SK-N-SH (cell line): ENCODE measurements at regions not wholly inside any gene's neighbourhood (a gene's known extent, or its start where the extent isn't known, plus 50 kb on each side); places are given as distances from the start of the nearest gene placed in this dataset.
"Not testable (repeated sequence)": the region's sequence is repeated elsewhere in the genome, so short reads cannot be mapped to it uniquely, and the experiment has no call there.

Experiments
- CTCF ChIA-PET: fragments of 300-600, 350-600 bp; formaldehyde crosslinking; extraction: SDS; loops from one replicate; lab custom pipeline; 2021; lab: Yijun Ruan, JAX
- POLR2A ChIA-PET: fragments of 350-600 bp; sonication (Branson Sonifier 250); formaldehyde crosslinking; extraction: SDS; loops from one replicate; lab custom pipeline; 2020; ENCODE audit warnings: antibody characterized with exemption, inconsistent platforms; lab: Yijun Ruan, JAX
- DNase-seq: peaks from one replicate; pipeline ENCODE4 v3.0.0; 2012
- H2AFZ ChIP-seq: fragments of 200-600 bp; sonication (generic); 2 replicates; pipeline ENCODE4 v1.8.1; 2016; ENCODE audit warnings: antibody characterized with exemption, mild to moderate bottlenecking, low read depth
- H3F3A ChIP-seq: fragments of 200-600 bp; sonication (generic); replicated peaks from 2 replicates; pipeline ENCODE3; 2016; ENCODE audit warnings: antibody characterized with exemption, mild to moderate bottlenecking; ENCODE audit not compliant: insufficient read depth
- H3K27ac ChIP-seq, 2 experiments: fragments of 200-500 bp in 1 of 2; fragments of 200-600 bp in 1 of 2; sonication (Bioruptor generic) in 1 of 2; sonication (generic), shearing (Covaris generic) in 1 of 2; 2 replicates each; pipeline versions ENCODE4 v1.5.1 to v1.6.1; 2014 to 2016; ENCODE audit warnings: low read depth in 2 of 2, inconsistent platforms in 1 of 2, low read length in 1 of 2, mild to moderate bottlenecking in 1 of 2, mixed read lengths in 1 of 2
- H3K27me3 ChIP-seq: fragments of 200-600 bp; sonication (generic), shearing (Covaris generic); 2 replicates; pipeline ENCODE4 v1.6.1; 2016; ENCODE audit warnings: mixed run types; ENCODE audit not compliant: insufficient read depth
- H3K36me3 ChIP-seq, 2 experiments: fragments of 200-500 bp in 1 of 2; fragments of 200-600 bp in 1 of 2; sonication (Bioruptor generic) in 1 of 2; sonication (generic) in 1 of 2; replicated peaks in 1 of 2; 2 replicates each; pipeline versions ENCODE3 to v1.5.1; 2014 to 2016; ENCODE audit warnings: low read length in 1 of 2, mild to moderate bottlenecking in 1 of 2; ENCODE audit not compliant: insufficient read depth in 2 of 2, control insufficient read depth in 1 of 2
- H3K4me1 ChIP-seq, 2 experiments: fragments of 200-500 bp in 1 of 2; fragments of 200-600 bp in 1 of 2; sonication (Bioruptor generic) in 1 of 2; sonication (generic), shearing (Covaris generic) in 1 of 2; 2 replicates each; pipeline versions ENCODE4 v1.5.1 to v1.6.1; 2014 to 2016; ENCODE audit warnings: low read depth in 1 of 2, low read length in 1 of 2, mixed run types in 1 of 2; ENCODE audit not compliant: insufficient read depth in 2 of 2, control insufficient read depth in 1 of 2
- H3K4me2 ChIP-seq: fragments of 200-600 bp; sonication (generic), shearing (Covaris generic); 2 replicates; pipeline ENCODE4 v1.6.1; 2017; ENCODE audit warnings: mixed run types
- H3K4me3 ChIP-seq, 2 experiments: fragments of 200-500 bp in 1 of 2; fragments of 200-600 bp in 1 of 2; sonication (Bioruptor generic) in 1 of 2; sonication (generic), shearing (Covaris generic) in 1 of 2; 2 replicates each; pipeline versions ENCODE4 v1.5.1 to v1.8.1; 2014 to 2016; ENCODE audit warnings: low read depth in 2 of 2, inconsistent platforms in 1 of 2, low read length in 1 of 2, mild to moderate bottlenecking in 1 of 2, mixed read lengths in 1 of 2, moderate library complexity in 1 of 2
- H3K79me2 ChIP-seq: fragments of 200-600 bp; sonication (generic); 2 replicates; pipeline ENCODE4 v1.8.1; 2017; ENCODE audit warnings: mild to moderate bottlenecking; ENCODE audit not compliant: insufficient read depth
- H3K9ac ChIP-seq: fragments of 200-600 bp; sonication (generic); 2 replicates; pipeline ENCODE4 v1.6.1; 2017; ENCODE audit warnings: mixed run types
- H3K9me2 ChIP-seq: fragments of 200-600 bp; sonication (generic); 2 replicates; pipeline ENCODE4 v1.6.1; 2017; ENCODE audit warnings: mixed run types
- H3K9me3 ChIP-seq: fragments of 200-600 bp; sonication (generic); 2 replicates; pipeline ENCODE4 v1.6.1; 2017; ENCODE audit warnings: mixed run types, mild to moderate bottlenecking, moderate library complexity
- H4K20me1 ChIP-seq: fragments of 200-600 bp; sonication (generic); 2 replicates; pipeline ENCODE4 v1.6.1; 2017; ENCODE audit warnings: mild to moderate bottlenecking, mixed run types; ENCODE audit not compliant: insufficient read depth
- CHD2 ChIP-seq: fragments of 150-350 bp; IDR thresholded peaks from 2 replicates; pipeline ENCODE4 v1.6.1; 2018; ENCODE audit warnings: low read length; ENCODE audit not compliant: partially characterized antibody
- EZH2phosphoT487 ChIP-seq: fragments of 200-600 bp; sonication (generic); IDR thresholded peaks from 2 replicates; pipeline ENCODE4 v1.6.1; 2017; ENCODE audit warnings: low read depth, mixed run types, mild to moderate bottlenecking, antibody characterized with exemption, moderate library complexity, borderline replicate concordance
- FOSL2 ChIP-seq: IDR thresholded peaks from 2 replicates; pipeline ENCODE4 v1.4.0; 2012; ENCODE audit warnings: low read depth, mild to moderate bottlenecking, moderate library complexity, borderline replicate concordance
- FOXJ3 ChIP-seq: sonication (generic); formaldehyde crosslinking; IDR thresholded peaks from 2 replicates; pipeline ENCODE4 v1.5.1; 2020; ENCODE audit warnings: mild to moderate bottlenecking, missing genetic modification reagents
- MAX ChIP-seq: IDR thresholded peaks from 2 replicates; pipeline ENCODE4 v1.4.0; 2012; ENCODE audit warnings: low read depth
- MEF2A ChIP-seq: IDR thresholded peaks from 2 replicates; pipeline ENCODE4 v1.4.0; 2012; ENCODE audit warnings: low read depth, borderline replicate concordance
- MXI1 ChIP-seq: IDR thresholded peaks from 2 replicates; pipeline ENCODE4 v1.6.1; 2012; ENCODE audit warnings: mild to moderate bottlenecking, low read depth, low read length, improper control_type of control experiment
- NFIC ChIP-seq: IDR thresholded peaks from 2 replicates; pipeline ENCODE4 v1.4.0; 2012; ENCODE audit warnings: borderline replicate concordance
- PBX3 ChIP-seq: IDR thresholded peaks from 2 replicates; pipeline ENCODE4; 2012
- RAD21 ChIP-seq: IDR thresholded peaks from 2 replicates; pipeline ENCODE4 v1.6.1; 2012; ENCODE audit warnings: mild to moderate bottlenecking, low read length
- RFX5 ChIP-seq: IDR thresholded peaks from 2 replicates; pipeline ENCODE4 v1.6.1; 2012; ENCODE audit warnings: mild to moderate bottlenecking, improper control_type of control experiment, low read length
- RXRA ChIP-seq: IDR thresholded peaks from 2 replicates; pipeline ENCODE4 v1.4.0; 2012; ENCODE audit warnings: low read depth, mild to moderate bottlenecking, borderline replicate concordance
- SIN3A ChIP-seq: IDR thresholded peaks from 2 replicates; pipeline ENCODE4 v1.6.1; 2012; ENCODE audit warnings: low read depth, mild to moderate bottlenecking, low read length, moderate library complexity, borderline replicate concordance
- SMC3 ChIP-seq: IDR thresholded peaks from 2 replicates; pipeline ENCODE4 v1.6.1; 2012; ENCODE audit warnings: low read depth, low read length, improper control_type of control experiment
- TAF1 ChIP-seq: IDR thresholded peaks from 2 replicates; pipeline ENCODE4 v1.6.1; 2012; ENCODE audit warnings: low read depth, mild to moderate bottlenecking, low read length, moderate library complexity, borderline replicate concordance
- USF1 ChIP-seq: IDR thresholded peaks from 2 replicates; pipeline ENCODE4 v1.4.0; 2012; ENCODE audit warnings: low read depth, borderline replicate concordance
- YY1 ChIP-seq: IDR thresholded peaks from 2 replicates; pipeline ENCODE4 v1.4.0; 2012; ENCODE audit warnings: low read depth, mild to moderate bottlenecking
- WGBS: methylation state at CpG from one replicate; pipeline ENCODE4 v1.1.6; 2017; ENCODE audit warnings: low lambda C conversion rate; 5-methylcytosine and 5-hydroxymethylcytosine counted together
- TF ChIP-seq, protein P1 (sequence below): IDR thresholded peaks from 2 replicates; pipeline ENCODE4 v1.4.0; 2012; ENCODE audit warnings: low read depth, borderline replicate concordance
- TF ChIP-seq, protein P2 (sequence below): fragments of 150-350 bp; IDR thresholded peaks from 2 replicates; pipeline ENCODE4 v1.6.1; 2016; ENCODE audit warnings: mild to moderate bottlenecking, low read depth, low read length
- TF ChIP-seq, protein P3 (sequence below): fragments of 150-350 bp; IDR thresholded peaks from 2 replicates; pipeline ENCODE4 v1.6.1; 2017; ENCODE audit warnings: antibody characterized with exemption, low read length, low read depth, borderline replicate concordance

DNA sequence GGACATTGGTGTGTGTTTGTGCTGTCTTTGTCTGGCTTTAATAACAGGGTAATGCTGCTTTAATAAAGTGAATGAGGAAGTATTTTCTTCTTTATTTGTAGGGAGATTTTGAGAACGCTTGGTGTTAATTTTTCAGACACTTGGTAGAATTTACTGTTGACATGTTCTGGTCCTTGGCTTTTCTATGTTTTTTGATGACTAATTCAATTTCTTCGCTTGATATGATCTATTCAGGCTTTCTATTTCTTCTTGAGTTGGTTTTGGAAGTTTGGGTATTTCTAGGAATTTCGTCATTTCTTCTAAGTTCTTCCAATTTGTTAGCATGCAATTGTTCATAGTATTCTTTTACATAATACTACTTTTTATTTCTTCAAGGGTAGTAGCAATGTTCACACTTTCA, 167.8 kb downstream of the TTC6 start:
- Histone ChIP-seq H3K79me2 (no peaks in the 10 kb centered on the region), H3F3A (no peaks in the 10 kb centered on the region), H3K27me3 (no peaks in the 10 kb centered on the region), H3K4me3 (no peak overlapping the region), H3K4me1 (no peaks in the 10 kb centered on the region), H3K9me2 (no peaks in the 10 kb centered on the region), H3K9ac (no peak overlapping the region), H3K36me3 (no peaks in the 10 kb centered on the region), H3K4me2 (no peak overlapping the region), H3K9me3 (no peaks in the 10 kb centered on the region), H3K27ac (no peak overlapping the region), H4K20me1 (no peaks in the 10 kb centered on the region), H2AFZ (no peak overlapping the region)
- POLR2A ChIA-PET, result no interaction called here
- DNase-seq, result no peak
- WGBS, result 16% methylated on average over 3 of the region's 3 CpGs
- TF ChIP-seq RXRA, result no peak
- TF ChIP-seq RFX5, result no peak
- no peak for TF ChIP-seq RAD21
- TF ChIP-seq, protein P1, sequence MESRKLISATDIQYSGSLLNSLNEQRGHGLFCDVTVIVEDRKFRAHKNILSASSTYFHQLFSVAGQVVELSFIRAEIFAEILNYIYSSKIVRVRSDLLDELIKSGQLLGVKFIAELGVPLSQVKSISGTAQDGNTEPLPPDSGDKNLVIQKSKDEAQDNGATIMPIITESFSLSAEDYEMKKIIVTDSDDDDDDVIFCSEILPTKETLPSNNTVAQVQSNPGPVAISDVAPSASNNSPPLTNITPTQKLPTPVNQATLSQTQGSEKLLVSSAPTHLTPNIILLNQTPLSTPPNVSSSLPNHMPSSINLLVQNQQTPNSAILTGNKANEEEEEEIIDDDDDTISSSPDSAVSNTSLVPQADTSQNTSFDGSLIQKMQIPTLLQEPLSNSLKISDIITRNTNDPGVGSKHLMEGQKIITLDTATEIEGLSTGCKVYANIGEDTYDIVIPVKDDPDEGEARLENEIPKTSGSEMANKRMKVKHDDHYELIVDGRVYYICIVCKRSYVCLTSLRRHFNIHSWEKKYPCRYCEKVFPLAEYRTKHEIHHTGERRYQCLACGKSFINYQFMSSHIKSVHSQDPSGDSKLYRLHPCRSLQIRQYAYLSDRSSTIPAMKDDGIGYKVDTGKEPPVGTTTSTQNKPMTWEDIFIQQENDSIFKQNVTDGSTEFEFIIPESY, result no peak
- no peak for TF ChIP-seq SIN3A
- no peak for TF ChIP-seq MXI1
- no peak for TF ChIP-seq USF1
- TF ChIP-seq CHD2, result no peak
- TF ChIP-seq, protein P2, sequence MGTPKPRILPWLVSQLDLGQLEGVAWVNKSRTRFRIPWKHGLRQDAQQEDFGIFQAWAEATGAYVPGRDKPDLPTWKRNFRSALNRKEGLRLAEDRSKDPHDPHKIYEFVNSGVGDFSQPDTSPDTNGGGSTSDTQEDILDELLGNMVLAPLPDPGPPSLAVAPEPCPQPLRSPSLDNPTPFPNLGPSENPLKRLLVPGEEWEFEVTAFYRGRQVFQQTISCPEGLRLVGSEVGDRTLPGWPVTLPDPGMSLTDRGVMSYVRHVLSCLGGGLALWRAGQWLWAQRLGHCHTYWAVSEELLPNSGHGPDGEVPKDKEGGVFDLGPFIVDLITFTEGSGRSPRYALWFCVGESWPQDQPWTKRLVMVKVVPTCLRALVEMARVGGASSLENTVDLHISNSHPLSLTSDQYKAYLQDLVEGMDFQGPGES, result no peak
- no peak for TF ChIP-seq EZH2phosphoT487
- no peak for TF ChIP-seq MAX
- no peak for TF ChIP-seq FOSL2
- TF ChIP-seq NFIC, result no peak
- TF ChIP-seq, protein P3, sequence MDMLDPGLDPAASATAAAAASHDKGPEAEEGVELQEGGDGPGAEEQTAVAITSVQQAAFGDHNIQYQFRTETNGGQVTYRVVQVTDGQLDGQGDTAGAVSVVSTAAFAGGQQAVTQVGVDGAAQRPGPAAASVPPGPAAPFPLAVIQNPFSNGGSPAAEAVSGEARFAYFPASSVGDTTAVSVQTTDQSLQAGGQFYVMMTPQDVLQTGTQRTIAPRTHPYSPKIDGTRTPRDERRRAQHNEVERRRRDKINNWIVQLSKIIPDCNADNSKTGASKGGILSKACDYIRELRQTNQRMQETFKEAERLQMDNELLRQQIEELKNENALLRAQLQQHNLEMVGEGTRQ, result no peak
- no peak for TF ChIP-seq MEF2A
- no peak for TF ChIP-seq PBX3
- TF ChIP-seq TAF1, result no peak
- no peak for TF ChIP-seq YY1
- TF ChIP-seq SMC3, result no peak
- no peak for TF ChIP-seq FOXJ3 (CRISPR knock-in tag)
- CTCF ChIA-PET, result no interaction called here

DNA sequence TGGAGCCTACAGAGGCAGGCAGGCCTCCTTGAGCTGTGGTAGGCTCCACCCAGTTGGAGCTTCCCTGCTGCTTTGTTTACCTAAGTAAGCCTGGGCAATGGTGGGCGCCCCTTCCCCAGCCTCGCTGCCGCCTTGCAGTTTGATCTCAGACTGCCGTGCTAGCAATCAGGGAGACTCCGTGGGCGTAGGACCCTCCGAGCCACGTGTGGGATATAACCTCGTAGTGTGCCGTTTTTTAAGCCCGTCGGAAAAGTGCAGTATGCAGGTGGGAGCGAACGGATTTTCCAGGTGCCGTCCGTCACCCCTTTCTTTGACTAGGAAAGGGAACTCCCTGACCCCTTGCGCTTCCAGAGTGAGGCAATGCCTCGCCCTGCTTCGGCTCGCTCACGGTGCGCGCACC, 176.9 kb downstream of the TTC6 start:
- POLR2A ChIA-PET, H3K9me3 ChIP-seq, DNase-seq, H3K9me2 ChIP-seq, H2AFZ ChIP-seq, H3K79me2 ChIP-seq, CTCF ChIA-PET, H3K9ac ChIP-seq, H3K27me3 ChIP-seq, H3K27ac ChIP-seq, H3F3A ChIP-seq, H3K4me3 ChIP-seq, H4K20me1 ChIP-seq, H3K4me2 ChIP-seq, H3K4me1 ChIP-seq, H3K36me3 ChIP-seq: not testable (repeated sequence)
- WGBS, result no CpG with 5 or more reads among the region's 23 CpGs
